Activated CD4-positive, alpha-beta T cell treated with anti-CD3 and anti-CD28 coated beads, Interleukin-2, amount 50 U/mL, for 24 hours (primary cell): ENCODE measurements at regions not wholly inside any gene's neighbourhood (a gene's known extent, or its start where the extent isn't known, plus 50 kb on each side); places are given as distances from the start of the nearest gene placed in this dataset.

ENCODE experiments used
- DNase-seq, 2 donors: peaks; one replicate each; pipeline ENCODE4 v3.0.0-alpha.2; 2020; ENCODE audit warnings: low read depth in 1 of 2, low spot score in 1 of 2

DNA sequence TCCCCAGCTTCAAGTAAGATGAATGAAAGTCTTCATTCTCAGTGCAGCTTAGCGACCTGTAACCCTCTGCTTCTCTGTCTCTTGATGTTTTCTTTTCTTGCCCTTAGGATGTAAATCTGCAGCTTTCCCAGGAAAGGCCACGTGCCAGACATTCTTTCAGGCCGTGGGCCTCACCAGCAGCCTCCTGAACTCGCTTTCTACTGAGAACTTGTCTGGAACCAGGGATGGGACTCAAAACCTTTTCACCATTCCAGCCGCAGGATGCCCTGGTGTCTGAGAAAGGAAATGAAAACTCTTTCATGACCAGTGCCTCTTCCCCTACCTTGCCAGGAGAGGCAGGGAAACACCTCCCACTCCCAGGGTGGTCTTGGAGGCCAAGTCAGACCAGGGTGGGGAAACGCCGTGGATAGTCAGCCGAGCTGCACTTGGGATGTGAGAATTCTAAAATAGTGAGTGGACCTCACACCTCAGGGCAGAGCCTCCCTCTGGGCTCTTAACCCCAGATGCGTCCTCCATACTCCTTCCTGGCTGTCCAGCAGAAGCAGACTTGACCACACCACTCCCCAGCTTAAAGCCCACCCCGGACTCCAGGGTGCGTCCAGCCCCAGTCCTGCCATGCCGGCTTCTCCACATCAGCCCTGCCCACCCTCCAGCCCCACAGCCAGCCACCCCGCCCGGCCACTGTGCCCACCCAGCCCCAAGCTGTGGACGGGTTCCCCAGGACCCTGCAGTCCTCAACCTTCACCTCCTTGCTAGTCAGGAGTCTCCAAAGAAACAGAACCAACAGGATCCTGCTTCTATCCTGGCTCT, 115.5 kb downstream of the TWIST2 start:
- DNase-seq, result no peak

DNA sequence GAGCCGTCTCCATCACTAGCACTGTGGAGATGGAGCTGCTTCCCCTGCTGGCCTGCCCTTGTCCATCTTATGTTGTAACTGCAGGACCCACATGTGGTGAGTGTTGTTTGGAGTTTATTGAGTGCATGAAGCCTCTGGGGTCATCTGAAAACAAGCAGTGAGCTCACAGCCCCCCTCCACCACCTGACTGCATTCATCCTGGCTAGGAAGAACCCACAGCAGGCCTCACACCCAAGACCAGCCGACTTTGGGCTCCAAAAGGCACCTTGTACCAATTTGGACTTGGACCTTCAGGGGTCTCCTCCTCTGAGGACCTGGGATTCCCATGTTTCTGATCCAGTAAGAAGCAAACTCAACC, 116.1 kb downstream of the TWIST2 start:
- DNase-seq, result no peak

DNA sequence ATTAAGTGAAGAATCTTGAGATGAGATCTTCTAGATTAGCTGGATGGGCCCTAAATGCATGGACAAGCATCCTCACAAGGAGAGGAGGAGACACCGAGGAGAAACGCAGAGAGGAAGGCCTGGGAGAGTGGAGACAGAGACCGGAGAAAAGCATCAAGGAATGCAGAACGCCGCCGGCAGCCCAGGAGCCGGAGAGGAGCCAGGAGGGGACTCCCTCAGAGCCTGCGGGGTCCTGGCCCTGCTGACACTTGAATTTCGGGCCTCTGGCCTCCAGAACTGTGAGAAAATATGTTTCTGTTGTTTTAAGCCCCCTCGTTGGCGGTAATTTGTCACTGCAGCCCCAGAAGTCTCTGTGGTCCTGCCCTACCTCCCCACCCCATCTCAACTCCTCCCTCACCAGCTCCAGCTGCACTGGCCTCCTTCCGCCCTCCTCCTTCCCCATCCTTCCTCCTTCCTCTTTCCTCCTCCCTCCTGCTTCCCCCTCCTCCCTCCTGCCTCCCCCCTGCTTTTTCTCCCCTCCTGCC, 116.7 kb downstream of the TWIST2 start:
- DNase-seq, result no peak

DNA sequence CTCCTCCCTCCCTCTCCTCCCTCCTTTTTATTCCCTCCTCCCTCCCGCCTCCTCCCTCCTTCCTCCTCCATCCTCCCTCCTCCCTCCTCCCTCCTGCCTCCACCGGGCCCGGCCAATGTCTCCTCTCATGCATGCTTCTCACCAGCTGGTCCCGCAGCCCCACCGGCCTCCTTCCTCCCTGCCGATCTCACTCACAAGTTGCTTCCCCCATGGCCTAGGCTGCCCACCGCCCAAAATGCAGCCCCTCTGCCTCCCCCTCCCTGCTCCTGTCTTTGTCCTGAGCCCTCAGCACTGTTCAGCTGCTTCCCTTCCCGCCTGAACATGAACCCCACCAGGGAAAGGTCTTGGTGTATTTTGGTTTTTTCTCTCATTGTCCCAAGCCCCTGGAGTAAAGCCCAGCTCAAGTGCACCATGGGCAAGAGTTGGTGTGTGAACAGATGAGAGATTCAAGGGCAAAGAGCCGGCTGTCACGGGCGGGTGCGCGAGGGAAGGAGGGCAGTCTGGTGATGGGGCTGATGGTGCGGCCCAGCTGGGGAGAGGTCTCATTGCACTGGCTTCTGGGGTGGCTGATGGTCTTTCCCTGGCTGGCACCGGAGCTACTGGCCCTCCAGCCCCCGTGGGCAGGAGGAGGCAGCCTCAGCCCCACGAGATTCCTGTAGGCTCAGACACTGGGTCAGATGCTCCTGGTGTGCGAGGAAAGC, 117.6 kb downstream of the TWIST2 start:
- DNase-seq, result no peak

DNA sequence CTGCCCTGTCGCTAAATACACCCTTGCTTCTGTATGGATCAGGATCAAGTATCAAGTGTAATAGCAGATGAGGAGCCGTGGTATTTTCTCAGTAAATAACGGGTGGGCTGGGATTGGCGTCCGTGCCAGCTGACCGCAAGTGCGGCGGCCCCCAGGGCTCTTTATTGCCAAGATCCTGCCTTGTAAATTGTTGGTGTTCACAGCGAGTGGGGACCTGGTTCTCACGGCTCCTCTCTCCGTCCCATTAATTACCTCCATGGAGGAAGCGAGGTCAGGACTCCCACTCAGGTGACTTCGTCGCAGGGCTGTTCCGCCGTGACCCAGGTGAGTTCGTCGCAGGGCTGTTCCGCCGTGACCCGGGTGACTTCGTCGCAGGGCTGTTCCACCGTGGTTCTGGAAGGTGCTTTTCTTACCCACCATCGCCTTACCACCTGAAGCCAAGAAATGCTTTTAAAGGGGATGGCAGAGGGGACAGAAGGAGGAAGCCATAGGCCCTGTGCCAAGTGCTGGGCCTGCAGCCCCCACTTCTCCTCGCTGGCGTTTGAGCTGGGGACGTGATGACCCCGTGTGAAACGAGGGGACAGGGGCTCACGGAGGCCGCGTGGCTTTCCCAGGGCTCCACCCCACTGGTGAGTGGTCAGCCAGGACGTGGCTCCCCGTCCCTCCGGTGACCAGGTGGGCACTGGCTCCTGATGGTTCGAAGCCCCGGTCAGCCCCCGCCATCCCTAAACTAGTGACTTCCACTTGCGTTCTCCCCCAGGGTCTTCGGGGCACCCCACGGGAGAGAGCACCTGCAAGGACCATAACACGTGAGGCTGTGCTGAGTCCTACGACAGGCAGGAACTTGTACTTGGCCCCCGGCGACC, 118.4 kb downstream of the TWIST2 start:
- DNase-seq, result no peak

DNA sequence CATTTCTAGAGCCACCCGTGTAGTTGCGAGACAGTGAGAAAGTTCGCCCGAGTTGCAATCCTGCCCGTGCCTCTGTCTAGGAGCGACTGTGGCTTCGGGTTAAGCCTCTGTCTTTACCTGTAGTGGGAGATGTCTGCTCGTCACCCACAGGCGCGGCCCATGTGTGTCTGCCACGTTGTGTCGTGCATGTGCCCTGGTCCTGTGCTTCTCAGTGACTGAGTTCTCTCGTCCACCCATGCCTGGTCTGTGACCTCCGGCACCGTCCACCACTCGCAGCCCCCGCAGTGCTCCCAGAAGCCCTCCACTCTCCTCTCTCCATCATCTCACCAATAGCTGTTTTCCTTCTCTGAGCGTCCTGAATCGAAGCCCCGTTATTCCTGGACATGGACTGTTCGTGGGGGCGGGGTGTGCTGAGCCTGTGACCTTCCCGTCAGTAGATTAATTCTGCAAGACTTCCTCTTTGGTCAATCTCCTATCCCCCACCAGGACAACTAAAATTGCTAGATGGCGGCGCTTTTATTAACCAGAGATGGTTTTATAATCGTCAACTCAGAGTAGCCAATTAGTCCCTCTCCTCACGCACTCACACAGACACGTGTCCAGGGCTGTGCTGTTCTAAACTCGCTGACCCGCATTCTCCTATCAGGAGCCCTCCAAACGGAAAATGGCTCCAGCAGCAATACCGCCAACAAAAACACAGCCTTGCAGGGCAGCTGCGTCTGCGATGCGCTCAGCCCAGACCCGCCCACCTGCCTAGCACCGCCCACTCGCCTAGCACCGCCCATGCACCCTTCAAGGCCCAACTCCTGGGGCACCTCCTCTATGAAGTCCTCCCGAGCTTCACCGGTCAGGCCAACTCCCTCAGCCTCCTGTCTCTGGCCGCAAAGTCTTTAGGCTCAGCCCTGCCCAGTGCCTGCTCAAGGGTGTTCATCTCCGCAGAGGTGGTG, 119.4 kb downstream of the TWIST2 start:
- DNase-seq, result no peak

DNA sequence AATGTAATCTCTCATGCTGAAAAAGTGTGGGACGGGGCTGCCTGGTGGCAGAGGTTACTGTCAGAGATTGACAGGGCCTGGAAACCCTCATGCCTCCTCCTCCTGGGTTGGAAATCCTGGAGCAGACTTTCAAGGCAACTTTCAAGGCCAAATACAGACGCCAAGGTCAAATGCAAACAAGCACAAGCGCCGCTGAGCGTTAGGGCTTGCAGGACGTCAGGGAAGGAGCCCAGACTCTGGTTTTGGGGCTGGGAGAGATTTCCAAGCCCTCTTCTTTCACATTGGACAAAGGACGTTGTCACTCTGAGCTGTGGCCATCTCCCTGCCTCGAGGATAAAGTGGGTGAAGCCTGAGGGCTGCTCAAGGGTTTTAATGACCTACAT, 120.1 kb downstream of the TWIST2 start:
- DNase-seq, result no peak

DNA sequence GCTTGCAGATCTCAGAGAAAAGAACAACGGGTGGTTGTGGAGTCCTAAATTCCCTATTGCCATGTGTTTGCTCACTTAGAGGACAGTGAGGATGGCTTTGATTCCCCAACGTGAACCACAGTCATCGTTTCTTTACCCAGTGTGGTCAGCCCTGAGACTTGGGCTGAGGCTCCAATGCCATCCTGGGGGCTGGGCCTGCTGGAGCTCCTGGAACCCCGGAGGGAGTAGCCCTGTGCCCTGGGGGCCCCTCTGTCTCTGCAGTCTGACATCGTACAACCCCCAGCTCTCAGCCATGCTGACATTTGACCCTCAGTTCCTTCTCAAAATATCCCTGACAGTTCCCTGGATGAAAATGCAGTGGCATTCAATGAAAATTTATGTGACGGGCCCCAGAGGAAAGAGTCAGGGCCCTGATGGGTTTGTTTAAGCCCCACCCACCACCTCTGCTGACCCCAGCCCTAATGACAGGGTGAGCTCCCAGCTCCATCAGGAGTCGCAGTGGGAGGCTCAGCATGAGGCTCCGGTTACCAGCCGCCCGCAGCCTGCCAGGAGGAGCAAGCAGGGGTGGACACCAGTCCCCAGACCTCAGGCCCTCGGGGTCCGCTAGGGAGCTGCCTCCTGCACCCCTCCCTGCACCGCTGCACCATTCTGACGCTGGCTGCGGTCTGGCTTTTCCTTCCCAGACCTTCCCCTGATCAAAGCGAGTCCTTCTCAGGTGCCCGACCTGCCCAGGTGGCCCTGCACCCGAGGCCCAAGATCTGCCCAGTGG, 120.9 kb downstream of the TWIST2 start:
- DNase-seq, result no peak

DNA sequence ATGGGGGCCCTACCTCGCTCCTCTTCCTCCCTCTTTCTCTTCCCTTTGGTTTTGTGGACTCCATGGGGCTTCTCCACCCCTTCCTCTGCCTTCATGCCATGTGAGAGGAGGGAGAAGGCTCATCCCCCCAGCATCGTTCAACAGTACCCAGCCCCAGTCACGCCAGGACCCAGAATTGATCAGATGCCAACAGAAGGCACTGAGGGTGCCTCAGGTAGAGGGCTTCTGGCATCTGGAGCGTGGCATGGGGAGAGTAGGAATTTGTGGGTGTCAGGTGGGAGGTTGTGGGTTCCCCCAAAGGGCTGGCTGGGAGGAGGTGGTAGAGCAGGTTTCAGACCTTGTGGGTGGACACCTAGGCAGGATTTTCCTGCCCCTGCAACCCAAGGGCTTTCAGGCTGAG, 122.0 kb downstream of the TWIST2 start:
- no peak for DNase-seq

DNA sequence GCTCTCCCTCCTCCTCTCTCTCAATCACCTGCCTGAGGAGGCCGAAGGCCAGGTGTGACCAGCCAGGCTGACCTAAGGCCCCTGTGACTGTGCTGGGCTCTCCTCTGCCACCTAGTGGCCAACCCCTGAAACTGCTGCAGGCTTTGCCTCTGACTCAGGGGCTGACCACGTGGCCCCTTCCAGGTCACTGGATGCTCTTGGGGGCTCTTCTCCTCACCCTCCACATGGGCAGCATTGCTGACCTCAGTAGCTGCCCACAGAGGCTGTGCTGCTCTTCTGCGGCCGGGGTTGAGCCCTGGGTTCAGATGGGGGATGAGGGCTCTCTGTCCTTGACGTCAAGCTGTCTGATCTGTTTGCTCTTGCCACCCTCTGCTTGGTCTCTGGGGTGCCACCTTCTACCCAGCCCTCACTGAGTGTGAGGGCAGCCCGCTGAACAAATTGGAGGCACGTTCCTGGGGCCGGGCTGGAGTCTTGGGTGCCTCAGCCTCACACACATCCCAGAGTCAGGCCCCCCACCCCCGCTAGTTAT, 122.7 kb downstream of the TWIST2 start:
- peak; percentile 16 to 17 for DNase-seq

DNA sequence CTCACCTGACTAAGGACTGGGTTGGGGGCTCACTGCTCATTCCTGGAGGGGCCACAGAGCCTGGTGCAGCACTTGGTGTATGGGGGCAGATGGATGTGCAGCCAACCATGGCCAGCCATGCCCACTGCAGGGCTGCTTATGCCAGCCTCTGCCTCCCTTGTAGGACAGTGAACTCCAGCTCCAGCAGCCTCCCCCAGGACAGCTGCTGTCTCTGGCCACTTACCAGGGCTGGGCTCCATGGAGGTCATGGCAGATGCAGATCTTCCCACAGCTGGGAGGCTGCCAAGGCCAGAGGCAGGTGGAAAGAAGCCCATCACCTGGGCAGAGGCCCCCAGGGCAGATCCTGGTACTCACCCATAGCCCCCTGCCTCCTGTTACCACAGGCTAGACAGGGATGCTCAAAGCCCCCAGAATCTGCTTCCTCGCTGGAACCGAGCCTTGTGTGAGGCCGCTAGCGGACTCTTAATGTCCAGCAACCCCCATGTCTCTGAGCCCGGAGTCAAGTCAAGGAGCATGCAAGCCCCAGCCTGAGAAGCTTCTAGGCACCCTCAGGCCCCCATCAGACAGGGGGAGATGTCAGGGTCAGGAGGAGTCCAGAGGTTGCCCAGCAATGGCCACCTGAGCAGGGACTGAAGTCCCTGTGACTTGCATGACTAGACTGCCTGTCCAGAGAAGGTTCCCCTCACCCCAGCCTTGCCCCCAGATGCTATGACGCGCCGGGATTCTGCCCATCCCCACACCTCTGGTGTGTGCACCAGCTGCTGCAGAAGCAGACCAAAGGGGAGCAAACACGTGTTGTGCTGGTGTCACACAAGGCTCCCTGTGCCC, 123.6 kb downstream of the TWIST2 start:
- no peak for DNase-seq

DNA sequence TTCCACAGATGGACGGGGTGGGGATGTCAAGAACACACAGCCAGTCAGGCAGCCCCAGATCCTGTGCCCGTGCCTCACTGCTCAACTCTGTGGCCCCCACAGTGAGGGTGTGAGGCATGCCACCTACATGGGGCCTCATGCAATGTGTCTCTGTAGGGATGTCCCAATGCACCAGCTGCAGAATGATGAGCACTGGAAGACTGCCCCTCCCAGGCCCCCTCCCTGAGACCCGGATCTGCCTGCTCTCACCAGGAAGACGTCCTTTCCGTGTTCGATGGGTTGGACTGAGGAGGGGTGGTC, 124.2 kb downstream of the TWIST2 start:
- no peak for DNase-seq

DNA sequence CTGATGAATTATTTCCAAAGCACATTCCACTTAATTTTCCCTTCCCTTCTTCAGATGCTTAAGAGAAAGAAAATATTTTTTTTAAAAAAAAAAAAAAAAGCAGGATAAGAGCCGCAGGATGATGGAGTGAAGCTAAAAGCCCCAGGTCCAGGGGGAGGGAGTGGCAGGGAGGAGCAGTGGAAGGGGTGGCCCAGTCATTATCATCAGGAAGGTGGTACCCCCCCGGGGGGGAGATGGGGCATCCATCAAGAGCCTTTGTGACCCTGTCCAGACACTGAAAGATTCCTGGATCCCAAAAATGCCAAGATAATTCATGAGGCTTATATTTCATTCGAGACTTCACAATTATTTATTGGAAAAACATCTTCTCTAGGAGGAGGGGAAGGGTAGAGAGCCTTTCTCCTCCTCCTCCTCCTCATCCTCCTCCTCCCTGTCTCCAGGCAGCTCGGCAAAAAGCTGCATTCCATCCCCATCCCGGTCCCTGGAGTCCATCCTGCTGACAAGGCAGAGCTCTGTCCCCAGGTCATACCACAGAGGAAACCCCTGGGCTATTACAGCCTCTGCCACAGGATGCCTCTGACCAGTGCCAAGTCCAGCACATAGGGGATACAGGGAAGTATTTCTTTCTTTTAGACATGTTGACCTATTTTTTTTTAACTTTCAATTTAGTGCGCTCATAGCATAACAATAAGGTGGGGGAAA, 125.3 kb downstream of the TWIST2 start:
- DNase-seq, result no peak

DNA sequence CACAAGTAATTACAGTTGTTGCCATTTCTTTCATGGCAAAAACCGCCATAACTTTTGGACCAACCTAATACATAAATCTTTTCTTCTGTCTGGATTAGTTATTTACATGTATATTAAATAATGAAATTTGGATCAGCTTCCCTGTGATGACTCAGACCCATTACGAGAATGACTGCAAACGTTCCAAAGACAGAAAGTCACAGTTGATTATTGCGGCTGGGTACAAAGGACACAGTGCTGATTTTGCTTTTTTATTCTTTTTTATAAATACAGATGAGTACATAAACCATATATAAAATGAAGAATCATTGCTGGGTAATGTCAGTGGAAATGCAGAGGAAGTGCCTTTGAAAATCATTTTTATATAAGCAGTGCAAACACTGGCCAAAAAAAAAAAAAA, 126.2 kb downstream of the TWIST2 start:
- DNase-seq, result no peak

DNA sequence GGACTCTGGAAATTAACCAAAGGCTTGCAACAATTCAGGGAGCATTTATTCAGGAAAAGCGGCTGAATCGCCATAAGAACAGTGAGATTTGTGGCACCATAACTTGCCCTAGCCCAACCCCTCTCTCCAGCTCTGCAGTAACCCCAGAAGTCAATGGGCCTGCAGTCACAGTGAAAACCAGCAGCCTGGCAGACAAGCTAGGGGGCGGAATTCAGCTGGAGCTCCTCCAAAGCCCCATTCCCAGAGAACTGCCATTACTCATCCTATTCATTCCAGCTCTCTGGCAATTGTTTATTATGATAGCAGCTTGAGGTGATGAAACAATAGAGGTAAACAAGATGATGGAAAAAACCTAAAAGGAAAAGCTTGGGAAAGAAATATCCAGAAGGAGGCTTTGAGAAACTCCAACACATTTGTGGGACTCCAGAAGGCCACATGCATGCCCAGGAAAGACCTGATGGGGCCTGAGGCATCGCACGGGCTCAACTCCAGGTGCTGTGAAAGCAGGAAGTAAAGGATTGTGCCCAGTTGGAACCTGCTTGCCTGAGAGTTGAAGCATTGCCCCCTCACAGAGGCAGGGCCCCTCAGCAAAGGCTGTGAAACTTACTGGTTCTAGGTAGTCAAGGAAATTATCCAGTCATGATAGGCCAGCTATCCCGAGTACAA, 126.7 kb downstream of the TWIST2 start:
- no peak for DNase-seq

DNA sequence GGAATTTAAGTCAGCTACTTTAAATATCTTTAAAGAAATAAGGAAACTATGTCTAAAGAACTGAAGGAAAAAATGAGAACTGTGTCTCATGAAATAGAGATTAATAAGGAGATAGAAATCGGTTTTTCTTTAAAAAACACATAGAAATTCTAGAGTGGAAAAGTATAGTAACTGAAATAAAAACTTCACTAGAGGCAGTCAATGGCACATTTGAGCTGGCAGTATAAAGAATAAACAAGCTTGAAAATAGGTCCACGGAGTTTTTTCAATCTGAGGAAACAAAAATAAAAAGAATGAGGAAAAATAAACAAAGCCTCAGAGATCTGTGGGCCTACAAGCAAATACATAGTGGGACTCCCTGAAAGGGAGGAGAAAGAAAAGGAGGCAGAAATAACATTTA, 127.5 kb downstream of the TWIST2 start:
- no peak for DNase-seq

DNA sequence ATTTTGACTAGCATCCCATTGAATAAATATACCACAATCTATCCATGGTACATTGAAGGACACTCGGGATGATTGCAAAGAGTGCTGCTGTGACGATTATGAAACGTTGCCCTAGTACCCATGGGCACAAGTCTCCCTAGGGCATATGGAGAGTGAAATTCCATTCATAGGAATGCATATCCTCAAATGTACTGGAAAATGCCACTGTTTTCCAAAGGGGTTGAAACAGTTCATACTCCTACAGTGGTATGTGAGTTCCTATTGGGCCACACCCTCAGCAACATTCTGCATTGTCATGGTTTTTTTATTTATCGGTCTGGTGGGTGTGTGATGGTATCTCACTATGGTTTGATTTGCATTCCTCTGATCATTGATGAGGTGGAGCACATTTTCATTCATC, 130.6 kb downstream of the TWIST2 start:
- no peak for DNase-seq

DNA sequence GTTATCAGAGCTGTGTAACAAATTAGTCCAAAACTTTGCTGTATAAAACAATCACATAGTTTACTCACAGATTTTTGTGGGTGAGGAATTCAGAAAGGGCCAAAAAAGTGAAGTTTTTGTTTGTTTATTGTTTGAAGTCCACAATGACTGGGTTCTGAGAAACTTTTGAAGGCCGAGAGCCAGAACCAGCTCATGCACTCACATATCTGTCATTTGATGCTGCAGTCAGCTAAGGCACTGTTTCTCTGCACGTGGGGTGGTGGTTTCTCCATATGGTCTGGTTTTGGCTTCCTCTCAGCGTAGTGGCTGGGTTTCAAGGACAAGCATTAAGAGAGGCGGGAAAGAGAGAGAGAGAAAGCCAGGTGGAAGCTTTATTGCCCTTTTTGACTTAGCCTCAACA, 131.8 kb downstream of the TWIST2 start:
- DNase-seq, result no peak
